ENCODE measurements at regions not wholly inside any gene's neighbourhood (a gene's known extent, or its start where the extent isn't known, plus 50 kb on each side); places are given as distances from the start of the nearest gene placed in this dataset.

DNA sequence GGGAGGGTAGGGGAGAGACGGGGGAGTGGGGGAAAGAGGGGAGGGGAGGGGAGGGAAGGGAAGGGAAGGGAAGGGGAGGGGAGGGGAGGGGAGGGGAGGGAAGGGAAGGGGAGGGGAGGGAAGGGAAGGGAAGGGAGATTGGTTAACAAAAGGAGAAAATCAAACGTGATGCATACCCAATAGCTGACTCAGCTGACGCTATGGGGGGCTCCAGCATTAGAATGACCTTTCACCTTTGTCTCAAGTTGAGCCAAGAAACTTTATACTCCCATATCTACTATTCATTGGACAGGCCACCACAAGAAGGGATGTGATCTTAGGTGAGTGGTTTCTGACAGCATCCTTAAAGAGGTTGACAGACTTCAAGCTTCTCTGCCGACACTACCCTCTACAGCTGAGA is 432.8 kb upstream of the CDH5 start:
- no peak for DNase-seq (ENCODE audit: extremely low read depth, low read depth)
- TF ChIP-seq, protein P1, sequence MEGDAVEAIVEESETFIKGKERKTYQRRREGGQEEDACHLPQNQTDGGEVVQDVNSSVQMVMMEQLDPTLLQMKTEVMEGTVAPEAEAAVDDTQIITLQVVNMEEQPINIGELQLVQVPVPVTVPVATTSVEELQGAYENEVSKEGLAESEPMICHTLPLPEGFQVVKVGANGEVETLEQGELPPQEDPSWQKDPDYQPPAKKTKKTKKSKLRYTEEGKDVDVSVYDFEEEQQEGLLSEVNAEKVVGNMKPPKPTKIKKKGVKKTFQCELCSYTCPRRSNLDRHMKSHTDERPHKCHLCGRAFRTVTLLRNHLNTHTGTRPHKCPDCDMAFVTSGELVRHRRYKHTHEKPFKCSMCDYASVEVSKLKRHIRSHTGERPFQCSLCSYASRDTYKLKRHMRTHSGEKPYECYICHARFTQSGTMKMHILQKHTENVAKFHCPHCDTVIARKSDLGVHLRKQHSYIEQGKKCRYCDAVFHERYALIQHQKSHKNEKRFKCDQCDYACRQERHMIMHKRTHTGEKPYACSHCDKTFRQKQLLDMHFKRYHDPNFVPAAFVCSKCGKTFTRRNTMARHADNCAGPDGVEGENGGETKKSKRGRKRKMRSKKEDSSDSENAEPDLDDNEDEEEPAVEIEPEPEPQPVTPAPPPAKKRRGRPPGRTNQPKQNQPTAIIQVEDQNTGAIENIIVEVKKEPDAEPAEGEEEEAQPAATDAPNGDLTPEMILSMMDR (IDR thresholded peaks at IDR 0.05; ENCODE audit: low read depth, low read length, missing control alignments) = no peak
- no peak overlapping the region for H3K4me3 ChIP-seq (replicated peaks; ENCODE audit: low read depth, low read length)

DNA sequence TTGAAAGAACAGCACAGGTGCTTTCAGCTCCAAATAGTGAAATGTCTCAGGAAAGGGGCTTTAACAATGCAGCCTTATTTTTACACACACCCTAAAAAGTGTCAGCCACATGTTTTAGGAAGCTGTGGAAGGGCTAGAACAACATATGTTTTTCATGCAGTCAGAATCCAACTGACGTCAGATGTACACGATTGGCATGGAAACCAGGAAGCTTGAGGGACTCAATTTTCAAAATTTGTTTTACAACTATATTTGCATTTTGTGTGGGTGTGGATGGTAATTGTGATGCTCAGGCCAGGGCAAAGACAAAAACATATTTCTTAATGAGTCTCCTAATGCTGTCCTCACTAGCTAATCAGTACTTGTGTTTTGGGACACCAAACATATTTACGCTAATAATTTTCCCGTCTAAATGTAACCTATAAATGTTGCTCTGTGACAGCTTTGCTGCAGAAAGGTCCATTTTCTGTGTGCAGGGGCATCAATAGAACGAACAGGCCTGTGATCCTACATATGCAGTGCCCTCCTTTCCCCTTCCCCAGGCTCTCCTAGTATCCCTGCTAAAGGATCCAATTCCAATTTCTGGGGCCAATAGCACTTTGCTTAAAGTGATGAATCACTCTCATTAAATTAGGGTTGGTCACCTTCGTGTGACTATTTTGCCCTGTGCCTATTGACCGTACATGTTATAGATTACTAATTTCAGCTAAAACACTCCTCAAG is 434.0 kb upstream of the CDH5 start:
- TF ChIP-seq, protein P1 (IDR thresholded peaks at IDR 0.05; ENCODE audit: low read depth, low read length, missing control alignments) = no peak
- DNase-seq (ENCODE audit: extremely low read depth, low read depth) = peak; percentile 50
- H3K4me3 ChIP-seq (replicated peaks; ENCODE audit: low read depth, low read length) = no peak overlapping the region

DNA sequence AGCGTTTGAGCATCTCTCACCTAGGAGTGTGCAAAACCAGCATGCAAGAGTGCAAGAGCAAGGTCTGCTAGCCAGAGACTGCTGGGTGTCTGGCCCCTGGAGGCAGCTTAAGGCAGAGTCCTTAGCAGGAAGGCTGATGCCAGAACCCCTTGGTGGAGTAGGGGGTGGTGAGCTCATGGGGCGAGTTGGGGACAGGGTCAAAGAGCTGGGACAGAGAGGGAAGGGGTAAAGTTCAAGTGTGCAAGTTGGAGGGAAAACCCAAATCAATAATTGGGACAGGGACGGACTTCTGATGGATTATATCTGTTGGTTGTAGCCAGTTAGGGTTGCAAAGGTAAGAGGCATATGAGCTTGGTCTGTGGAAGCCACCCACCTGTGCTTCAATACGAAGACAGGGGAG is 443.6 kb upstream of the CDH5 start:
- TF ChIP-seq, protein P1 (IDR thresholded peaks at IDR 0.05; ENCODE audit: low read depth, low read length, missing control alignments) = no peak
- no peak overlapping the region for H3K4me3 ChIP-seq (replicated peaks; ENCODE audit: low read depth, low read length)
- no peak for DNase-seq (ENCODE audit: extremely low read depth, low read depth)

DNA sequence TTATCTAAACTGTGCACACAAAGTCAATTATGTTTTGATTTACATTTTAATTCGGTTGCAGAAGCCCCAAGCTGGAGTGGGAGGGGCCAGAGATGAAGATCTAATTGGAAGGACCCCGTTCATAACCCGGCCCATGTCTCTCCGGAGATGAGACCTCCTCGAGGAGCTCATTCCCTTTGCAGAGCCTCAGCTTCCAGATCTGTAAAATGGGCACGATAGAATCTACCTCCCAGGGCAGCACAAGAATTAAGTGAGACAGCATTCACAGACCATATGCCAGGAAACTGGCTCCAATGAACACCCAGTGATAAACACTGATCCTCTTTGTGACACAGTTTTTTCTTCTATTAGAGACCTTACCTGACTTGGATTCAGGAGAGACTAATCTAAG is 446.5 kb upstream of the CDH5 start:
- no peak for DNase-seq (ENCODE audit: extremely low read depth, low read depth)
- no peak overlapping the region for H3K4me3 ChIP-seq (replicated peaks; ENCODE audit: low read depth, low read length)
- TF ChIP-seq, protein P1 (IDR thresholded peaks at IDR 0.05; ENCODE audit: low read depth, low read length, missing control alignments) = no peak

DNA sequence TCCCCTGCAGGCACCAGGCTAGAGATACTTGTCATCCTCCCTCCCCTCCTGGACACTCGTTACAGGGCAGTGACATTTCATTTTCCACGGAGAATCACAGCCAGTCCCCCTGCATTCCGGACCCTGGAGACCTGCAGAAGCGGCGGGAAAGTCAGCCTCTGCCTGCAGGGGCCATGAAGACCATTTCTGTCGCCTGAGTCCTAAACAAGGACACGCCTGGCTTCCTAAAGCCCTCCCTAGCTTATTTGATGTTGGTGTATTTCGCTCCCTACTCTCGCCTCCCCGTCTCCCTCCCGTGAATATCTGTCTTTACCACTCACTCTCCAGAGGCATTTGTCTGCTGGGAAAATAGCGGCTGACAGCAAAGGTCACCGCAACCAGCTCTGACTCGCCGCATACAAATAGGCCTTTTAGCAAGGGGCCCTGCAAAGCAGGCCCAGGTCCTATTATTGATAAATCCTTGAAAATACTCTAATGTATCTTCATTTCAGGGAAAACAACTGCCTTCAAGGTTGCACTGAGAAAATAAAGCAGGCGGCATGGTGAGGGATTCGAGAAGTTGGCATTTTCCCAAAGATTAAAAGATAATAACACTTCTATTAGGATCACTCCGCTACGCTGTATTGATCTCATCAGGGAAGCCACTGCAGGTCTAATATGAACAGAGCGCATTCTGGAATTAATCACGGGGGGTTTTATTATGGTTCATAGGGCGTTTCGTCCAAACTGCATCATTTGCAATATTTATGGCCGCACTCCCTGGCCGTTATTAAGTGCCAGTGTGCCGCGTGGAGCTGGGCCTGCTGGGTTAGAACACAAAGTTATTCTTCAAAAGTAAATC is 447.1 kb upstream of the CDH5 start:
- no peak overlapping the region for H3K4me3 ChIP-seq (replicated peaks; ENCODE audit: low read depth, low read length)
- TF ChIP-seq, protein P1 (IDR thresholded peaks at IDR 0.05; ENCODE audit: low read depth, low read length, missing control alignments) = no peak
- no peak for DNase-seq (ENCODE audit: extremely low read depth, low read depth)

DNA sequence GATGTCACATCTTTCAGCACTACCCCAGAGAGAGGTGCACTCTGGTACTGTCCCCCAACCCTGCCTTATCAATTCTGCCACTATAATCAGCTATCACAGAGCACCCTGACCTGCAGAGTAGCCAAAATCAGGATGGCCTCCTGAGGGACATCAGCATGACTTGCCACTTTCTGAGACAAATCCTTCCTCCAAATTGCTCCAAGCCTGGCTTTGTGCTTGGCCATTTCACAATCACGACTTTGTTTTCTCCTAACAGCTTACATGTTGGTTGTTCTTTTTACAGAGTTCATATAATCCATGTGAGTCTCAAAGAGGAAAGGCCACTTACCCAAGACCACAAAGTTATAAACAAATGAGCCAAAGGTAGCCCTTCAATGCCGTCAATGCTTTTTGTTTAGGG is 449.0 kb upstream of the CDH5 start:
- TF ChIP-seq, protein P1 (IDR thresholded peaks at IDR 0.05; ENCODE audit: low read depth, low read length, missing control alignments) = no peak
- no peak overlapping the region for H3K4me3 ChIP-seq (replicated peaks; ENCODE audit: low read depth, low read length)
- no peak for DNase-seq (ENCODE audit: extremely low read depth, low read depth)
